Hepatocyte (in vitro differentiated cells): ENCODE measurements at regions not wholly inside any gene's neighbourhood (a gene's known extent, or its start where the extent isn't known, plus 50 kb on each side); places are given as distances from the start of the nearest gene placed in this dataset.
"Not testable (repeated sequence)": the region's sequence is repeated elsewhere in the genome, so short reads cannot be mapped to it uniquely, and the experiment has no call there.

ENCODE experiments used
- DNase-seq: peaks from one replicate; pipeline ENCODE4 v3.0.0-alpha.2; 2016; ENCODE audit warnings: low spot score
- H2AFZ ChIP-seq: fragments of 200-600 bp; sonication (generic); 2 replicates; pipeline ENCODE4 v1.6.0; 2016; ENCODE audit warnings: antibody characterized with exemption, mild to moderate bottlenecking
- H3K27ac ChIP-seq: fragments of 200-600 bp; sonication (generic); 2 replicates; pipeline ENCODE4 v1.5.1; 2016; ENCODE audit warnings: mild to moderate bottlenecking
- H3K27me3 ChIP-seq: fragments of 200-600 bp; sonication (generic); 2 replicates; pipeline ENCODE4 v1.6.1; 2016
- H3K36me3 ChIP-seq: fragments of 200-600 bp; sonication (generic); replicated peaks from 2 replicates; pipeline ENCODE4 v1.5.1; 2016; ENCODE audit warnings: low read depth; ENCODE audit not compliant: insufficient read depth
- H3K4me1 ChIP-seq: fragments of 200-600 bp; sonication (generic); 2 replicates; pipeline ENCODE4 v1.5.1; 2016; ENCODE audit warnings: mild to moderate bottlenecking, moderate library complexity; ENCODE audit not compliant: insufficient read depth
- H3K4me2 ChIP-seq: fragments of 200-600 bp; sonication (generic); 2 replicates; pipeline ENCODE4 v1.6.0; 2016
- H3K4me3 ChIP-seq: fragments of 200-600 bp; sonication (generic); 2 replicates; pipeline ENCODE4 v1.5.1; 2016; ENCODE audit warnings: mild to moderate bottlenecking
- H3K79me2 ChIP-seq: fragments of 200-600 bp; sonication (generic); 2 replicates; pipeline ENCODE4 v1.6.0; 2017; ENCODE audit warnings: mild to moderate bottlenecking
- H3K9me2 ChIP-seq: fragments of 200-600 bp; sonication (generic); replicated peaks from 2 replicates; pipeline ENCODE4 v1.6.0; 2017; ENCODE audit warnings: mild to moderate bottlenecking; ENCODE audit not compliant: insufficient read depth
- H3K9me3 ChIP-seq: fragments of 200-600 bp; sonication (generic); 2 replicates; pipeline ENCODE4 v1.5.1; 2016; ENCODE audit warnings: low read depth, mild to moderate bottlenecking
- H4K20me1 ChIP-seq: fragments of 200-600 bp; sonication (generic); 2 replicates; pipeline ENCODE4 v1.6.0; 2016; ENCODE audit warnings: mild to moderate bottlenecking; ENCODE audit not compliant: insufficient read depth, poor library complexity, severe bottlenecking
- CTCF ChIP-seq: fragments of 200-600 bp; sonication (generic); IDR thresholded peaks from 2 replicates; pipeline ENCODE4 v1.5.1; 2016; ENCODE audit warnings: antibody characterized with exemption, mild to moderate bottlenecking; ENCODE audit not compliant: poor library complexity
- EZH2 ChIP-seq: fragments of 200-600 bp; sonication (generic); IDR thresholded peaks from 2 replicates; pipeline ENCODE4 v1.6.1; 2016; ENCODE audit warnings: antibody characterized with exemption, mild to moderate bottlenecking, borderline replicate concordance
- EZH2phosphoT487 ChIP-seq: fragments of 200-600 bp; sonication (generic); IDR thresholded peaks from one replicate; pipeline ENCODE4 v1.6.1; 2018; ENCODE audit warnings: antibody characterized with exemption, mild to moderate bottlenecking, low read depth, moderate library complexity; ENCODE audit not compliant: unreplicated experiment, severe bottlenecking
- WGBS: methylation state at CpG from one replicate; pipeline ENCODE4 v1.1.6; 2016; ENCODE audit warnings: low lambda C conversion rate; ENCODE audit errors: missing lambda C conversion rate; 5-methylcytosine and 5-hydroxymethylcytosine counted together

GRCh38 chr18:76018210-76018609, 476.8 kb downstream of the ZNF516 start:
- Histone ChIP-seq H3K4me1 (no peaks in the 10 kb centered on the region), H3K9me3 (no peaks in the 10 kb centered on the region), H2AFZ (no peak overlapping the region), H3K27ac (no peak overlapping the region), H3K36me3 (no peaks in the 10 kb centered on the region), H4K20me1 (no peaks in the 10 kb centered on the region), H3K79me2 (no peaks in the 10 kb centered on the region), H3K4me3 (no peak overlapping the region), H3K27me3 (no peaks in the 10 kb centered on the region), H3K9me2 (no peaks in the 10 kb centered on the region), H3K4me2 (no peak overlapping the region)
- DNase-seq, result no peak
- TF ChIP-seq CTCF (no peak), EZH2 (no peak), EZH2phosphoT487 (no peak)
- WGBS, result 91% methylated on average over 3 of the region's 3 CpGs

- WGBS, result 95% methylated on average over 1 of the region's 1 CpG
- Histone ChIP-seq H3K4me1 (no peaks in the 10 kb centered on the region), H3K27ac (no peak overlapping the region), H3K36me3 (no peaks in the 10 kb centered on the region), H4K20me1 (no peaks in the 10 kb centered on the region), H3K4me2 (no peak overlapping the region), H3K9me2 (no peaks in the 10 kb centered on the region), H3K4me3 (no peak overlapping the region), H2AFZ (no peak overlapping the region), H3K27me3 (no peaks in the 10 kb centered on the region), H3K79me2 (no peaks in the 10 kb centered on the region), H3K9me3 (no peaks in the 10 kb centered on the region)
- TF ChIP-seq CTCF (no peak), EZH2phosphoT487 (no peak), EZH2 (no peak)
- no peak for DNase-seq
Measured at GRCh38 chr18:76013057-76013456, 482.0 kb downstream of the ZNF516 start.

- peak overlapping the region; percentile 64 for H3K4me2 ChIP-seq
- H3K9me3 ChIP-seq, result no peaks in the 10 kb centered on the region
- H3K9me2 ChIP-seq, result no peaks in the 10 kb centered on the region
- no peak overlapping the region for H3K27ac ChIP-seq
- H3K79me2 ChIP-seq, result no peaks in the 10 kb centered on the region
- no peaks in the 10 kb centered on the region for H3K36me3 ChIP-seq
- WGBS, result 52% methylated on average over 15 of the region's 15 CpGs
- no peak overlapping the region for H2AFZ ChIP-seq
- no peaks in the 10 kb centered on the region for H4K20me1 ChIP-seq
- H3K4me3 ChIP-seq, result no peak overlapping the region
- no peaks in the 10 kb centered on the region for H3K27me3 ChIP-seq
- no peaks in the 10 kb centered on the region for H3K4me1 ChIP-seq
- TF ChIP-seq EZH2, result no peak
- TF ChIP-seq CTCF, result no peak
- TF ChIP-seq EZH2phosphoT487, result no peak
- no peak for DNase-seq
Measured at GRCh38 chr18:76005632-76006208, 489.3 kb downstream of the ZNF516 start.

GRCh38 chr18:75987913-75988312, 507.1 kb downstream of the ZNF516 start:
- H3K4me3 ChIP-seq, H2AFZ ChIP-seq, H3K79me2 ChIP-seq, DNase-seq, H3K36me3 ChIP-seq, H3K27me3 ChIP-seq, H3K27ac ChIP-seq, H3K4me1 ChIP-seq, H3K9me2 ChIP-seq, H4K20me1 ChIP-seq, H3K9me3 ChIP-seq, H3K4me2 ChIP-seq: not testable (repeated sequence)
- 79% methylated on average over 4 of the region's 4 CpGs for WGBS
